Mesendoderm (in vitro differentiated cells): ENCODE measurements at regions not wholly inside any gene's neighbourhood (a gene's known extent, or its start where the extent isn't known, plus 50 kb on each side); places are given as distances from the start of the nearest gene placed in this dataset.

ENCODE experiments used
- DNase-seq: peaks from one replicate; pipeline ENCODE4 v3.0.0; 2013
- H2AK5ac ChIP-seq: 2 replicates; pipeline ENCODE4 v1.6.1; 2013; ENCODE audit warnings: low read length, inconsistent platforms
- H2BK120ac ChIP-seq: 2 replicates; pipeline ENCODE4 v1.6.1; 2013; ENCODE audit warnings: low read depth, mild to moderate bottlenecking, low read length, moderate library complexity, mixed read lengths
- H2BK15ac ChIP-seq: replicated peaks from 2 replicates; pipeline ENCODE4 v1.6.1; 2013; ENCODE audit warnings: low read depth, mild to moderate bottlenecking, moderate library complexity
- H2BK5ac ChIP-seq: 2 replicates; pipeline ENCODE4 v1.6.1; 2013; ENCODE audit warnings: low read length, inconsistent platforms
- H3K18ac ChIP-seq: 2 replicates; pipeline ENCODE4 v1.6.1; 2013; ENCODE audit warnings: mild to moderate bottlenecking, low read length, mixed read lengths
- H3K23ac ChIP-seq: one replicate; pipeline ENCODE4 v1.6.1; 2013; ENCODE audit warnings: low read length
- H3K27ac ChIP-seq: 2 replicates; pipeline ENCODE4 v1.5.1; 2013; ENCODE audit warnings: low read depth, mild to moderate bottlenecking, inconsistent platforms, low read length, moderate library complexity
- H3K27me3 ChIP-seq: 2 replicates; pipeline ENCODE4 v1.6.1; 2013; ENCODE audit warnings: low read length, control low read depth, mild to moderate bottlenecking, inconsistent platforms; ENCODE audit not compliant: insufficient read depth, poor library complexity
- H3K36me3 ChIP-seq: 2 replicates; pipeline ENCODE4 v1.6.1; 2013; ENCODE audit warnings: low read length, inconsistent platforms; ENCODE audit not compliant: control insufficient read depth, insufficient read depth
- H3K4ac ChIP-seq: one replicate; pipeline ENCODE4 v1.6.1; 2013; ENCODE audit warnings: low read depth, mild to moderate bottlenecking, low read length, moderate library complexity
- H3K4me1 ChIP-seq: 2 replicates; pipeline ENCODE4 v1.6.1; 2013; ENCODE audit warnings: low read depth, low read length, inconsistent platforms; ENCODE audit not compliant: control insufficient read depth
- H3K4me2 ChIP-seq: 2 replicates; pipeline ENCODE4 v1.6.1; 2013; ENCODE audit warnings: low read length
- H3K4me3 ChIP-seq: 2 replicates; pipeline ENCODE4 v1.5.1; 2013; ENCODE audit warnings: mild to moderate bottlenecking, low read length
- H3K56ac ChIP-seq: one replicate; pipeline ENCODE4 v1.6.1; 2013; ENCODE audit warnings: low read length
- H3K79me1 ChIP-seq: 2 replicates; pipeline ENCODE4 v1.6.1; 2013; ENCODE audit warnings: low read length, inconsistent platforms
- H3K79me2 ChIP-seq: 2 replicates; pipeline ENCODE4 v1.6.1; 2013; ENCODE audit warnings: mild to moderate bottlenecking, low read length; ENCODE audit not compliant: control insufficient read depth, insufficient read depth
- H3K9ac ChIP-seq: 2 replicates; pipeline ENCODE4 v1.6.1; 2013; ENCODE audit warnings: low read length, inconsistent platforms
- H4K5ac ChIP-seq: one replicate; pipeline ENCODE4 v1.6.1; 2013; ENCODE audit warnings: low read length
- H4K8ac ChIP-seq: one replicate; pipeline ENCODE4 v1.6.1; 2013; ENCODE audit warnings: low read depth, mild to moderate bottlenecking, control low read depth, low read length, moderate library complexity
- WGBS: extraction: QIAGEN DNeasy Blood & Tissue Kit; methylation state at CpG from one replicate; pipeline ENCODE4 v1.1.7; 2013; ENCODE audit warnings: low lambda C conversion rate, missing lambda C conversion rate; ENCODE audit not compliant: insufficient coverage; ENCODE audit errors: extremely low coverage; 5-methylcytosine and 5-hydroxymethylcytosine counted together

DNA sequence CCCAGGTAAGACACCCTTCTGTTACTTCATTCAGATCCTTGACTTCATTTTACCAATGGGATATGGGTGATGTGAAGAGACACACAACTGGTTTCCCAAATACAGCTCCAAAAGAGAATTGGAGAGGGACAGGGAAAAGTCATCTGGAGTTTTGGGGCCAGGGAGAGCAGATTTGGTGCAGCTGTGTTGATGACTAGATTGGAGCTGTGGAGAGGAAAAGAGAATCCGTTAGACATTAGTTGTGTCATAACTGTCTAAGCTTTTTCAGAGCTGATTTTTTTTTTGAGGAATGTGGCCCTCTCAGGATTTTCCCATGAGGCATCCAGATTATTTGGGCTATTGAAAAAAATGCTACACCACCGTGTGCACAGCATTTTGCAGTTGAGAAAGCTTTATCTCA is 423.4 kb downstream of the DMAC1 start:
- DNase-seq = no peak
- no CpG with 5 or more reads among the region's 2 CpGs for WGBS
- no peak overlapping the region for H3K4me2 ChIP-seq

DNA sequence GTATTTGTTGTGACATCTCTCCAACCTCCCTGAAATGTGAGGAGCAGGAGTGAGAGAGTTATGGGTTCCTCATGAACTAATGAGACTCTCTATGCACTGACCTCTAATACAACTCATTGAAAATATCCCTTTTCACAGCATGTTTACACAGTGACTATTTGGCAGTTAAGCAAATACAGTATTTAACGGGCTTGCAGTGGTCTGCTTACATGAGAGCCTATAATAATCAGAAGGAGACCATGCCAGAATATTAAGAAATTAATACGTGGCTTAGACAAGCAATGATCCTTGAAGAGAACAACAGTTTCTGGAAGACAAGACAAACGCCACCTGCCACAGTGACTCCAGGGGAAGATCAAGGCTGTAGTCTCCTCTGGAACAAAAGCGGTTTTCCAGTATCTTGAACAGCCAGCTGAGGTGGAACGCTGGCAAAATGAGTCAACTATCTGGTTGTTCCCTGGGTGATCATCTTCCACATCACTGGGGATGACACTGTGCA is 424.5 kb downstream of the DMAC1 start:
- H3K23ac ChIP-seq = no peak overlapping the region
- H3K27me3 ChIP-seq = no peaks in the 10 kb centered on the region
- H4K8ac ChIP-seq = no peak overlapping the region
- H3K18ac ChIP-seq = no peak overlapping the region
- H2BK15ac ChIP-seq = no peak overlapping the region
- no peak overlapping the region for H2AK5ac ChIP-seq
- no peak overlapping the region for H3K4ac ChIP-seq
- no CpG with 5 or more reads among the region's 5 CpGs for WGBS
- no peak overlapping the region for H2BK120ac ChIP-seq
- H4K5ac ChIP-seq = no peak overlapping the region
- DNase-seq = no peak
- H3K79me2 ChIP-seq = no peaks in the 10 kb centered on the region
- H3K56ac ChIP-seq = no peak overlapping the region
- H3K36me3 ChIP-seq = no peaks in the 10 kb centered on the region
- H3K4me1 ChIP-seq = no peaks in the 10 kb centered on the region
- H3K4me3 ChIP-seq = no peak overlapping the region
- H3K9ac ChIP-seq = no peak overlapping the region
- H2BK5ac ChIP-seq = no peak overlapping the region
- H3K27ac ChIP-seq = no peak overlapping the region
- no peaks in the 10 kb centered on the region for H3K79me1 ChIP-seq
- no peak overlapping the region for H3K4me2 ChIP-seq

More for the DNA sequence above, 423.4 kb downstream of the DMAC1 start:
- H2AK5ac ChIP-seq = no peak overlapping the region
- H3K27ac ChIP-seq = no peak overlapping the region
- H2BK120ac ChIP-seq = no peak overlapping the region
- no peak overlapping the region for H3K23ac ChIP-seq
- no peaks in the 10 kb centered on the region for H3K27me3 ChIP-seq
- H3K56ac ChIP-seq = no peak overlapping the region
- H3K4me1 ChIP-seq = no peaks in the 10 kb centered on the region
- no peak overlapping the region for H3K9ac ChIP-seq
- no peaks in the 10 kb centered on the region for H3K79me2 ChIP-seq
- H3K36me3 ChIP-seq = no peaks in the 10 kb centered on the region
- H4K5ac ChIP-seq = no peak overlapping the region
- H3K18ac ChIP-seq = no peak overlapping the region
- H3K79me1 ChIP-seq = no peaks in the 10 kb centered on the region
- H2BK15ac ChIP-seq = no peak overlapping the region
- H3K4ac ChIP-seq = no peak overlapping the region
- H2BK5ac ChIP-seq = no peak overlapping the region
- H3K4me3 ChIP-seq = no peak overlapping the region
- no peak overlapping the region for H4K8ac ChIP-seq

DNA sequence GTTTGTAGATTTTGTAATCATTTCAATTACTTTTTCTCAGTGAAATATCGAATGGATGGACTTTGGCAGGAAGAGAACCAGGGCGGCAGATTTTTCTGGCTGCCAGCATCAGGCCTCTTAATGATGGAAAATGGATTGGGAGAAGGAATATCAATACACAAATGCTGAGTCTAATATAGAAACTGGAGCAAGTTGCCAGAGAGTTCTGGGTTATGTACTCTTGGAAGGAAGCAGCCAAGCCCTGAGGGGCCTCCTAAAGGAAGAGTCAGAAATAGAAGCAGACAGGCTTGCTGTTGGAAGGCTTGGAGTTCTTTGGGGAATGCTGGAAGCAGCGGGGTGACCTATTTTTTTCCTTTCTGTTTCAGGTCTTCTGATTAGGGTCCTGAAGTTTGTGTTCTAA is 428.6 kb downstream of the DMAC1 start:
- Histone ChIP-seq H4K5ac (no peak overlapping the region), H3K27ac (no peak overlapping the region), H3K27me3 (no peaks in the 10 kb centered on the region), H3K23ac (no peak overlapping the region), H4K8ac (no peak overlapping the region), H2BK120ac (no peak overlapping the region), H2AK5ac (no peak overlapping the region), H3K4me2 (no peak overlapping the region), H3K9ac (no peak overlapping the region), H3K36me3 (no peaks in the 10 kb centered on the region), H2BK5ac (no peak overlapping the region), H3K4me1 (no peaks in the 10 kb centered on the region), H2BK15ac (no peak overlapping the region), H3K79me2 (no peaks in the 10 kb centered on the region), H3K4me3 (no peak overlapping the region), H3K56ac (no peak overlapping the region), H3K4ac (no peak overlapping the region), H3K79me1 (no peaks in the 10 kb centered on the region), H3K18ac (no peak overlapping the region)
- no CpG with 5 or more reads among the region's 3 CpGs for WGBS
- DNase-seq = no peak

DNA sequence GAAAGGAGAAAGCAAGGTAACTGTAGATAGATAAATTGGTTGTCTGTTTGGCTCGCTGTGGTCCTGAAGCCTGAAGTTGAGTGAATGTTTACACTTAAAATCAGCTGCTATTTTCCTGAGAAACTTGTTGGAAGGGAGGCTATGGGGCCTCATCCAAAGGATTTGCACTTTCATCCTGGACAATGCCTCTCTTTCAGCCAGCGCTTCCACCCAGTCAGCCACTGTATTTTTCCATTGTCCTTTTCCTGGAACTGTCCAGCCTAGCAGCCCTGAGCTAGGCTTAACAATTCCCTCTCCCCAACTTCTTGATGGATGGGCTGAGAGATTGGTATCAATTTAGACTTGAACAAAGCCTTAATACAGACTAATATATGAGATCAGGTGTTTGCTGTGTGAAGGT is 429.2 kb downstream of the DMAC1 start:
- H2BK5ac ChIP-seq = no peak overlapping the region
- H2AK5ac ChIP-seq = no peak overlapping the region
- no peak overlapping the region for H3K18ac ChIP-seq
- no peak overlapping the region for H4K8ac ChIP-seq
- H3K9ac ChIP-seq = no peak overlapping the region
- H2BK120ac ChIP-seq = no peak overlapping the region
- H3K56ac ChIP-seq = no peak overlapping the region
- H3K27me3 ChIP-seq = no peaks in the 10 kb centered on the region
- H3K4me3 ChIP-seq = no peak overlapping the region
- H2BK15ac ChIP-seq = no peak overlapping the region
- no CpG with 5 or more reads among the region's 2 CpGs for WGBS
- no peaks in the 10 kb centered on the region for H3K36me3 ChIP-seq
- no peaks in the 10 kb centered on the region for H3K4me1 ChIP-seq
- no peaks in the 10 kb centered on the region for H3K79me1 ChIP-seq
- no peak overlapping the region for H3K27ac ChIP-seq
- no peak for DNase-seq
- no peak overlapping the region for H4K5ac ChIP-seq
- no peak overlapping the region for H3K23ac ChIP-seq
- H3K79me2 ChIP-seq = no peaks in the 10 kb centered on the region
- no peak overlapping the region for H3K4me2 ChIP-seq
- no peak overlapping the region for H3K4ac ChIP-seq

DNA sequence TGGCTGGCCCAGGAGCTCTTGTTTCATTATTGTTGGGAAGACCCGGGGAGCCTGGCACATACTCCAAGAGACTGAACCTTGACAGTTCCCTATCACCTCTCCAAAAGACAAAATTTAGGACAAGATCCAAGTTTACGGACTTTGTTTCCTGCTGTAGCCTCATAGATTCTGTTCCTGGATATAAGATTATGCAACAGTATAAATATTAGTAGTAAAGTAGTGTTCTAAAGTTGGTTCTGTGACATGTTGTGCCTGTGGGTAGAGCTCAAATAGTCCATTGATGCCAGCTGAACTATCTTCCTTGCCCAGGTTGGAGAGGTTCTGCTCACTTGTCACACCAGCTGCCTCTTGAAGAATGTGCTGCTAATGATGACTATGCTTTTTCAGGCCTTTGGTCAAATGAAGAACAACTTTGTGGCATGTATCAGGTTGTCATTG is 430.2 kb downstream of the DMAC1 start:
- Histone ChIP-seq H3K4me3 (no peak overlapping the region), H2BK5ac (no peak overlapping the region), H3K23ac (no peak overlapping the region), H3K4me2 (no peak overlapping the region), H3K27ac (no peak overlapping the region), H3K4ac (no peak overlapping the region), H4K5ac (no peak overlapping the region), H2AK5ac (no peak overlapping the region), H3K56ac (no peak overlapping the region), H3K79me1 (no peaks in the 10 kb centered on the region), H3K9ac (no peak overlapping the region), H3K4me1 (peaks cover 3% of the 10 kb centered on the region), H4K8ac (no peak overlapping the region), H2BK120ac (no peak overlapping the region), H2BK15ac (no peak overlapping the region), H3K27me3 (no peaks in the 10 kb centered on the region), H3K36me3 (no peaks in the 10 kb centered on the region), H3K18ac (no peak overlapping the region), H3K79me2 (no peaks in the 10 kb centered on the region)
- DNase-seq = no peak
- no CpG with 5 or more reads among the region's 2 CpGs for WGBS
